ENCODE measurements at regions not wholly inside any gene's neighbourhood (a gene's known extent, or its start where the extent isn't known, plus 50 kb on each side); places are given as distances from the start of the nearest gene placed in this dataset.

- DNase-seq (ENCODE audit: low spot score) = no peak
These were observed 118.7 kb downstream of the ZFP36L2 start for GRCh38 chr2:43107679-43108078.

DNA sequence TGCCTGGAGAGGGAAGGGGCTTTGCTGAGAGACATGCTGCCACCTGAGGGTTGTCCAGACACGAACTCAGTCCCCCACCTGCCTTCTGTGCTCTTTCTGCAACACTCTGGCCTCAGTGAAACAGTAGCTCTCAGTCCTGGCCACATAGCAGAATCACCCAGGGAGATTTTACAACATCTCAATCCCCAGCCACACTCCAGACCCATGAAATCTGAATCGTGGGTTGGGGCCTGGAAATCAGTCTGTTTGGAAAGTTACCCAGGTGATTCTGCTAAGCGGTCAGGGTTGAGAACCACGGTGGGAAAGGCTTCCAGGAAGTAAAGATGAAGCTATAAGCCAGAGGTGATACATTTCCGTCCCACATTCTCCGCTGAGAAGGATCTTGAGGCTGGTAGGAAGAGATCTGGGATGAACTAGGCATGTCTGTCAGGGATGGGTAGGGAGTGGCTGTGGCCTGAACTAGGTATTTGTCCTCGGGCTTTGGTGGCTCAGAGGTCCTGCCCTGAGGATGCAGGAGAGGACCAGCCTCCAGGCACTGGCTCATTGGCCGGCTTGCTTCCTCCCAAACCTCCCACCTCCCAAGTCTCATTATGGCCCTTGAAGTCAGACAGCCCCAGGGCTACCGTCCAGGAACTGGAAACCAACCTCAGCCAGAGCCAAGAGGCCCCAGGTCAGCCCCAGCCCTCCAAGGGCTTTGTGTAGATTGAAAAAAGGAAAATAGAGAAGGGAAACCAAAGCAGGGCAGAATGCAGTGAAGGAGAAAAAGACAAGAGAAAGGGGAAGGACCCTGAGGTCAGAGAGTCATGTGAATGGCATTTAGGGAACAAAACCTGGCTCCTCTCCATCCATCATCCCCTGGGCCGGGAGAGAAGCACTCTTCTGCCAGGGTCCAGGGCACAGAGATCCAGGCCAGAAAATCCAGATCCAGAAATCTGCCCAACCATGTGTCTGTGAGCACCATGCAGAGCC is 119.6 kb downstream of the ZFP36L2 start:
- DNase-seq (ENCODE audit: low spot score) = no peak

DNA sequence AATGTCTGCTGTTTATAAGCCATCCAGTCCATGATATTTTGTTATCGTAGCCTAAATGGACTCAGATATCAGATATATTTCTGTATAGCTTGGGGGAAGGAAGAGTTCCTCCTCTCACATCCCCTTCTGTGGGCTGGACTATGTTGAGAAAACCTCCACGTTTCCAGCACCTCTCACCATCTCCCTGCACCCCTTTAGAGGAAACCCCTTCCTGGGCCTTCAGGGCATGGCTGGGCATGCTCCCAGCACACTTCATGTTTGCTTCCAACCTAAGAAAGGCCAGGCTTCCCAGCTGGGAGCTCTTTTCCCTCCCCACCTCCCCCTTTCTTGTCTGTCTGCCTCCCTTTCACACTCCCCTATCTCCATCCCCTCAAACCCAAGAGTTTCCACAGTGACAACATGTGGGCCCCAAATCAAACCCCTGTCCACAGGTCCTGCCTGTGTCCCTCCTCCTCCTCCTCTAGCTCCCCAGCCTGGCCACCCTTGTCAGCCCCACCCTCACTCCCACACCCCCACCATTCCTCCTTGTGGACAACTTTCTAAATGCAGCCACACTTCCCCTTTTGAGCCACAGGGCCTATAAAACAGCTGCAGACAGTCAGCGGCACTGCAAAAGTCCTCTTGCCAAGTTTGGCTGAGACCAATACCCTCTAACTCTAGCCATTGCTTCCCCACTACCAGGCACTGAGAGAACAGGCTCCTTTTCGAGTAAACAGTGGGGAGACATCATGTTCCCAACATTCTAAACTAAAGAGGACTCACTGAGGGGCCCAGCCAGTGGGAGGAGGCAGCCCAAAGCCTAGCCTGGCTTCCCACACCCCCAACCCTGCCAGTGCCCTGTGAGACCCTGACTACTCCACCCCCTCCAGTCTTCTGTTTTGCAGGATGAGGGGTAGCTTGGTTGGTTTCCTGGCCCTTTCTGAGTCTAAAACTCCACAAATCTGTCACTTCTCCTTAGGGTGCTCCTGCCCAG is 120.5 kb downstream of the ZFP36L2 start:
- DNase-seq (ENCODE audit: low spot score) = no peak

DNA sequence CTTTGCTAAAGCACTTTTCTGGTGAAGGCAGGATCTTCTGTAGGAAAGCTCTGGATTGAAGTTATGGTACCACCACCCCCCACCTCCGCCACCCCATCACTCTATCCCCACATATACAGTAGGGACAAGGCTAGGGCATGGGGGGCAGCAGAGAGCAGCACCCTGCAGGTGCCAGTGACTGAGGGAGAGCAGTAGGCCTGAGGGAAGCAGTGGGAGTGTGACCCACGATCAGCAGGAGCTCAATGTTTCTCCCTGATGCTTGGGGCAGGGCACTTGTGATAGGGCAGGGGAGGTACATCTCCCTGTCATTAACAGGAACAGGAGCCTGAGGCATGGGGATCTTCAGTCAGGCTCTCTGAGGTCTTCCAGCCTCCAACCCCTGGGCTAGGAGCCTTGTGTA is 121.6 kb downstream of the ZFP36L2 start:
- DNase-seq (ENCODE audit: low spot score) = no peak

DNA sequence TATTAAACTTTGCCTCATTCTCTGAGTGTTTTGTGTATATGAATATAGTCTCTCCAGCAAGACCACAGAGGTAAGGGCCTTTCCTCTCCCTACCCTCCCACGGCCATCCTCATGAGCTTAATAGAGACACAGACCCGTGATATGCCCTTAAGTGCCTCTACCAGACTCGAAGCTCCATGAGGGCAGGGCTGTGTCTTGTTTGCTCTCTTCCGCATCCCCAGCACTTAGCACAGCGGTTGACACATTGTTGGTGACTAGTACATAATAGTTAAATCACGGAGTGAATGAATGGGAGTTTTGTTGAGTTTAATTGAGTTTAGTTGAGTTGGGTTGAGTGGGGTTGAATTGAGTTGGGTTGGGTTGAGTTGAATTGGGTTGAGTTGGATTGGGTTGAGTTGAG is 122.3 kb downstream of the ZFP36L2 start:
- no peak for DNase-seq (ENCODE audit: low spot score)

GRCh38 chr2:43103093-43103404 is 123.4 kb downstream of the ZFP36L2 start:
- no peak for DNase-seq (ENCODE audit: low spot score)

DNA sequence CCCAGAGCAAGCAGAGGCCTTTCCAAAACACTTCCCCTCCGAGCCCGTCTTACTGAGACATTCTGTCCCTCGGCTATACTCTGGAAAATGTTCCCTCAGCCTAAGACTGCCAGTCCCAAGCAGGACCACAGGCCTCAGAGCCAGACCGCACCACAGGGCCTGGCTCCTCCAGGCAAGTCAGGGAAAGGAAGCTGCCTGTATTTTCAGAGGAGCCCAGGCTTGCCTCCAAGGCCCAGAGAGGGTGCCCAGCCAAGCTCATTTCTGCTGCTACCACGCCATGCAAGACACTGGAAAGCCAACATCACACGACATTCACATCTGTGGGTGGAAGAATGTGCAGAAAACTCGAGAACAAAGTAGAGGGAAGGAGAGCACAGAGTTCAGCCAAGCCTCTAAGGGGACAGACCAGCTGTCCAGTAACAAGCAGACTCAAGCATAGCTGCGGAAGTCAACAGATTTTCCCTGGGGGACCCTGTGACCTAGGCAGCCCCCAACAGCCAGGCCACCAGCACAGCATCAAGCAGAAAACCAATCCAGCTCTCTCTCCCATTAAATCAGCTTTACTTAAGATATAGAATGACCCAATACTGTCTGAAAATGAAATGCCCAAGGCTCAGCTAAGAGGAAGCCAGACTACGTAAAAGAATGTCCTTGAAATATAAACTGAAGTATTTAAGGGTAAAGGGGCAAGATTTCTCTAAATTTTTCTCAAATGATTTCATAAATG is 123.9 kb downstream of the ZFP36L2 start:
- no peak for DNase-seq (ENCODE audit: low spot score)

DNA sequence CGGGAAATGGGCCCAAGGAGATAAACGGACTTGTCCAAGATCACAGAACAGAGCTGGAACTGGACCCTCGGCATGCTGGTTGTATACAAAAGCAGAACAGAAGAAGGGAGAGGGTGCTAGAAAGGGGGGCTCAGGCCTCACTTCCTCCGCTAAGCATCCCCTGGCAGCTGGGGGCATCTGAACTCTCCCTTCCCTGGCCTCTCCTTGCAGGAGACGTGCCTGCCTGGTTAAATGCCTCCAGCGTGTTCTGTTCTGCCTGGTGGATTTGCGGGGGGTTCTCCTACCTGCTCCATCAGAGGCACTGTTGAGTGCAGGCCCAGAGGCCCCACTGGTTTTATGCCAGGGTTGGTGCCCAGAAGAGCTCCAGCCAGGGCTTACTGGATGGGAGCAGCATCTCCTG is 124.7 kb downstream of the ZFP36L2 start:
- DNase-seq (ENCODE audit: low spot score) = no peak

DNA sequence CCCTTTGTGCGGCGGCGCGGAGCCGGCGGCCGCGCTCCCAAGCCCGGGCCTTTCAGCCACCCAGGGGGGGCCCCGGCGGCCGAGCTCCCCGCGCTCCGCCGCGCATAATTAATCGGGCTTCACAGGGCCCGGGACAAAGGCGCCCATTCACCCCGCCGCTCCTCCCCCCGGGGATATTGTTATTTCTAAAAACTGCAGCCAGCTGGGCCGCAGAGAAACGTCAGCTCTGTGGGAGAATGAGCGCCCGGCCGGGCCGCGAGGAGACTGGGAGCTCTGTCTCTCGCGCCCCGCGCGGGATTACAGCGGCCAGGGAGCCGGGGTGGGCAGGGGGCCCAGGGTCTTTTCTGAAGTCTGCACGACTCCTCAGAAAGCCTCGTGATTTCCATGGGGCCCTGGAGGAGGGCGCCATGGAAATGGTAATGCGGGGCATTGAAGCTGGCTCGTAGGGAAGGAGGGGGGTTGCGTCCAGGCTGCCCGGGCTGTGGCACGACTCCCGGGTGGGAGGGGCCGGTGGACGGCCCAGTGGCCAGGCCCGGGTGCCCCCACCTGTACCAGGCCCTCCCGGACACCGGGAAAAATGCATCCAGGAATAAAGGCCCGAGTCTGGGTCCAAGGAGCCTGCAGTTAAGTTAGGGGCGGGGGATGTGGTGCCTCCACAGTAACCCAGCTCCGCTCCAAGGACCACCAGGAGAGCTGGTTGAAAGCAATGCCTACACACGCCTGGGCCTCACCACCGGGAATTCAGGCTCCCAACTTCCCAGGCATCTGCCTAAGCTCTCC is 125.3 kb downstream of the ZFP36L2 start:
- DNase-seq (ENCODE audit: low spot score) = no peak

GRCh38 chr2:43100362-43100882 is 126.0 kb downstream of the ZFP36L2 start:
- no peak for DNase-seq (ENCODE audit: low spot score)

DNA sequence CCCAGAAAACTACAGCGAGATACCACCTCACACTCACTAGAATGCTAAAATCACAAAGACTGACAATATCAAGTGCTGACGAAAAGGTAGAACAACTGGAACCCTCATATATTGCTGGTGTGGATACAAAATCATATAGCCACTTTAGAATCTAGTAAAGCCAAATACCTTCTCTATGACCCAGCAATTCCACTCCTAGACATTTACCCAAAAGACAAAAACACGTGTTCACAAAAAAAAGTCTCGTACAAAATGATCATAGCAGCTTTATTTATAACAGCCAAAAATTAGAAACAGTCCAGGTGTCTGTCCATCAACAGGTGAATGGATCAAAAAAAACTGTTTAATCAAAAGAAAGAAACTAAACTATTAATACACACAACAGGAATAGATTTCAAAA is 126.6 kb downstream of the ZFP36L2 start:
- DNase-seq (ENCODE audit: low spot score) = no peak

DNA sequence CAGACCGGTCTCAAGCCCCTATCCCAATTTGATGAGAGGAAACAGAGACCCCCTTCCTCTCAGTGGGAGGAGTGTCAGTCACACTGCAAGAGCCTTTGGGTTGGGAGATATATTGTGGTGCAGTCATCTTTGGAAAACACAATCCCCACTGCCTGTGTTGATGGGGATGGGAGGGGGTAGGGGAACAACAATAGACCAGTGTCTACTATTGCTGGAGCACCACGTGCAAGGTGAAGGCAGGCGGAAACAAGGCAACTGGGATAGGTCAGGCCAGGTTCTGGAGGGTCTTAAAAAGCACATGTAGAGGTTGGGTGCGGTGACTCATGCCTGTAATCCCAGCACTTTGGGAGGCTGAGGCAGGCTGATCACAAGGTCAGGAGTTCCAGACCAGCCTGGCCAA is 127.9 kb downstream of the ZFP36L2 start:
- no peak for DNase-seq (ENCODE audit: low spot score)

DNA sequence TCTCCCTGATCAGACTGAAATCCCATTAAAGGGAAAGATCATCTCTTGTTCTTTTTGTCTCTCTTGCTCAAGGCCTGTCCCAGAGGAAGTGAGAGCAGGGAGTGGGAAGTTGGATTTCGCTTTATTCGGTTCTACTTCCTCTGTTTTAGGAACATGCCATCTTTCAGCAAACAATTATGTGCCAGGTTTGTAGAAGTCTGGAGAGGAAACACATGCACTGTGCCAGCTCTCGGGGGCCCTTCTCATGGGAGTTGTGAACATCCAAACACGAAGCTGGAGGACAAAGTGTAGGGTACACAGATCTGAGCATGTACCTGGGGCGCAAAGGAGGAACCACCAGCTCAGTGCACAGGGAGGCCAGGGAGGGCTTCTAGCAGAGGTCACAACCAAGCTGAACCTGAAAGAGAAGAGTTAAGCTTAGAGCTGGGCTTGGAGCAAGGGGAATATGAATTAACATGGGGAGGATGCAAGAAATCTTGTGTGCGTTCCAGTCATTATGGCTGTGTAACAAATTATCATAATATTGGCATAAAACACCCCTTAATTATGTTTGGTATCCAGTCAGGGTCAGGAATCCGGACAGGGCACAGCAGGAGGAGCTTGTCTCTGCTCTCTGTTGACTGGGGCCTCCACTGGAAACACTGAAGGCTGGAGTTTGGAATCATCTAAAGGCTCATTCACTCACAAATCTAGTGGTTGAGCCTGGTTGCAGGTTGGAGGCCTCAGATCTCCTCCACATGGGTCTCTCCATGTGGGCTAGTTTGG is 128.6 kb downstream of the ZFP36L2 start:
- DNase-seq (ENCODE audit: low spot score) = no peak

GRCh38 chr2:43095533-43096295 is 130.7 kb downstream of the ZFP36L2 start:
- DNase-seq (ENCODE audit: low spot score) = no peak

DNA sequence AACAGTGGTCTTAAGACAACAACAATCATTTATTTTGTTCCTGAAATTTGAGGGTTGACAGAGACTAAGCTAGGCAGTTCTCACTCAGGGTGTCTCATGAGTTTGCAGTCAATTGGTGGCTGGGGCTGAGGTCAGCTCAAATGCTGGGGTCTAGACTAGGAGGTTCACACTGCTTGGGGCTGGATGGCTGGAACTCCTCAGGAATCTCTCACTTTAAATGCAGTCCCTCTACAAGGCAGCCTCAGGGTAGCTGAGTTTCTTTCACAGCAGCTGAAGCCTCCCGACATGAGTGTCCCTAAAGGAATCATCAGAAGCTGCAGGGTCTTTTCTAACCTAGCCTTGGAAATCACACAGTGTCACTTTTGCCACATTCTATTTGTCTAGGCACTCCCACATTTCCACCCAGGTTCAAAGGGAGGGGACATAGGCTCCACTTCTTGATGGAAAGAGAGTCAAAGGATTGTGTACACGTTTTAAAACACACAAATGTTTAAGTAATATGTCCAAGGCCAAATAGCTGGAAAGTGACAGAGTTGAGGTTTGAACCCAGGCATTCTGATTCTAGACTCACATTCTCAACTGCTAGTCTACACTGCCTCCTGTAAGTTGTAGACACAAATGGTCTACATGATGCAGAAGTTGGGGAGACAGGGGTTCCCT is 133.8 kb downstream of the ZFP36L2 start:
- no peak for DNase-seq (ENCODE audit: low spot score)

GRCh38 chr2:43090317-43090716 is 136.1 kb downstream of the ZFP36L2 start:
- DNase-seq (ENCODE audit: low spot score) = no peak

DNA sequence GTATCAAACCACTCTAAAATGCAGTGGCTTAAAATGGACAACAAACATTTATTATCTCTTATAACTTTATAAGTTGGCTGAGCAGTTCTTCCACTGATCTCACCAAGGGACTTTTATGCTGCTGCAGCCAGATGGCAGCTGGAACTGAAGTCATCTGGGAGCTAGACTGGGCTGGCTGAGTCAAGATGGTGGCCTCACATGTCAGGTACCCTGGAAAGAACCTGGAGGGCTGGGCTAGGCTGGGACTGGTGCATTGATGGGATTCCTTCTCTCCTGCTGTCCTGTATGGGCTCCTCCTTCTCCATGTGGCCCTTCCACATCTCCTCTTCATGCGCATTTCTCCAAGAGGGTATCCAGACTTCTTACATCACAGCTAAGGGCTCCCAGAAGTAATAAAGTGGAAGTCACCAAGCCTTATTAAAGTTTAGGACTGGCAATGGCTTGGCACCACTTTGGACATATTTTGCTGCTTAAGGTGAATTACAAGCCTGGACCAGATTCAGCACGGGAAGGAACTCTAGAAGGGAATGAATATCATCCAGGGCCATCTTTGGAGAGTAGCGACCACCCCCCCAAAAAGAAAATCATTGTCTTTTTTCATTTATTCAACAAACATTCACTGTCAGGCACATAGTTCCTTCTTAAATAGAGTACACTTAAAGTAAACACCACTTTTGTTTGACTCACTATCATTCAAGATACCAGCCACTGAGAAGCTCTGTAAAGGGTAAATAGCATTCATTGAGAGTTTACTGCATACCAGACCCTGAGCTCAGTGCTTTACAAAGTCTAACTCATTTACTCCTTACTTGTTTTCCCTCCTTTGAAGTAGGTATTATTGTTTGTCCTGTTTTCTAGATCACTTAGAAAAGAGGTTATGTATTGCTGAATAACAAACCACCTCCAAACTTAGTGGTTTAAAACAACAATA is 138.0 kb downstream of the ZFP36L2 start:
- no peak for DNase-seq (ENCODE audit: low spot score)

DNA sequence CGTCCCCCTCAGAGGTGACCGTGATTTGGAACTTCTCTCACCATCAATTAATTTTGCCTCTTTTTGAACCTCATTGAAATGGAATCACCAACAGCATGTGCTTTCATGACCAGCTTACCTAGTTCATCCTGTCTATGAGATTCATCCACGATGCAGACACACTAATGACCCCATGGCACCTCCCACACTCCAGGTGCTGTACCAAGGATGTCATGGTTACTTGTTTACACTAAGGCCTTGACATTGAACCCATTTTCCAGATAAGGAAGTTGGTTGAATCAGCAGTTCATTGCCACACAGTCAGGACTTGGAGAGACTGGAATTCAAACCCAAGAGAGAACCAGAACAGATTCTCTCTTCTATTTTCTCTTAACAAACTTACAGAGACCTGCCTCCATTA is 139.0 kb downstream of the ZFP36L2 start:
- DNase-seq (ENCODE audit: low spot score) = no peak

Data from hematopoietic multipotent progenitor cell treated with erythropoietin and hydrocortisone succinate and interleukin-3 and kit ligand, for 15 days (in vitro differentiated cells).